Ammon's horn (tissue), 1 donor: ENCODE measurements at regions not wholly inside any gene's neighbourhood (a gene's known extent, or its start where the extent isn't known, plus 50 kb on each side); places are given as distances from the start of the nearest gene placed in this dataset.

Experiments used
- DNase-seq: peaks from one replicate; pipeline ENCODE4 v3.0.0-alpha.2; 2016; ENCODE audit warnings: low spot score

- DNase-seq, result no peak
These were observed 460.3 kb downstream of the MEIS1 start for GRCh38 chr2:66895206-66895605.

- no peak for DNase-seq
These were observed 461.2 kb downstream of the MEIS1 start for GRCh38 chr2:66896131-66896530.

GRCh38 chr2:66897181-66897580, 462.3 kb downstream of the MEIS1 start:
- DNase-seq, result no peak

GRCh38 chr2:66897691-66898150, 462.8 kb downstream of the MEIS1 start:
- no peak for DNase-seq

GRCh38 chr2:66899109-66899508, 464.2 kb downstream of the MEIS1 start:
- no peak for DNase-seq

GRCh38 chr2:66899648-66900047, 464.7 kb downstream of the MEIS1 start:
- no peak for DNase-seq

GRCh38 chr2:66901344-66901743, 466.4 kb downstream of the MEIS1 start:
- no peak for DNase-seq

GRCh38 chr2:66903183-66903582, 468.3 kb downstream of the MEIS1 start:
- no peak for DNase-seq

GRCh38 chr2:66903745-66904465, 469.0 kb downstream of the MEIS1 start:
- no peak for DNase-seq

- DNase-seq, result no peak
These were observed 480.3 kb downstream of the MEIS1 start for GRCh38 chr2:66915237-66915636.

- no peak for DNase-seq
These were observed 477.8 kb upstream of the ETAA1 start for GRCh38 chr2:66919286-66919685.

GRCh38 chr2:66920415-66920814, 476.7 kb upstream of the ETAA1 start:
- no peak for DNase-seq

- no peak for DNase-seq
These were observed 472.0 kb upstream of the ETAA1 start for GRCh38 chr2:66925128-66925527.

- DNase-seq, result no peak
These were observed 470.5 kb upstream of the ETAA1 start for GRCh38 chr2:66926594-66927112.

- no peak for DNase-seq
These were observed 467.3 kb upstream of the ETAA1 start for GRCh38 chr2:66929632-66930338.

GRCh38 chr2:66930339-66931220, 466.6 kb upstream of the ETAA1 start:
- no peak for DNase-seq

GRCh38 chr2:66938471-66938967, 458.6 kb upstream of the ETAA1 start:
- no peak for DNase-seq

GRCh38 chr2:66940080-66940479, 457.1 kb upstream of the ETAA1 start:
- no peak for DNase-seq

GRCh38 chr2:66948234-66948633, 448.9 kb upstream of the ETAA1 start:
- peak; percentile 8 for DNase-seq

GRCh38 chr2:66957198-66957597, 439.9 kb upstream of the ETAA1 start:
- DNase-seq, result no peak

GRCh38 chr2:66957677-66958076, 439.5 kb upstream of the ETAA1 start:
- no peak for DNase-seq

GRCh38 chr2:66960161-66960560, 437.0 kb upstream of the ETAA1 start:
- DNase-seq, result no peak
